ENCODE measurements at regions not wholly inside any gene's neighbourhood (a gene's known extent, or its start where the extent isn't known, plus 50 kb on each side); places are given as distances from the start of the nearest gene placed in this dataset.

DNA sequence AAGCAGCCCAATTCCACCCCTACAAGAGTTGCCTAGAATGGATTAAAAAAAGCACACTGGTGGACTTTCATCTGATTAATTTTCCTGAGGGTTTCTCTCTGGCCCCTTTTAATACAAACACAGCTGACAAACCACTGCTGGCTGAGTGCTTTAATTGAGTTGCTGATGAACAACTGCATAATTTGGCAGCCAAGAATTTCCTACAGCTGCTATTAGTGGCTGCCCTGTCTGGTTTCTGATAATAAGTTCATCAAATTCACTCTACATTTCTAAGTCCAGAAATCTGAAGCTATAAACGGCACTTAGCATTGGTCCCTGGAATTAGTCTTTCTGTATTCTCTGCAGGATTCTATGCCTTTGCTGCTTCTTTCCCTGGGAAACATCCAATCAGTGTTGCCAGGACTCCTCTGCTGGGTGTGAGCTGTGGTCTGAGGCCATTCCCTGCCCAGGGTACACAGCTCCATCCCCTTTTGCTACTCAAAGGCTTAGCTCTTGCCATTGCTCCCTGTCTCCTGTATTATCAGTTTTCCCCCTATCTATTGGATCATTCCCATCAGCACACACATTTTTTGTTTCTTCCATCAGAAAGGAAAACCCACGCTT lies 110.6 kb downstream of the LSM5 start:
- H3K9me3 Mint-ChIP-seq = no peaks in the 10 kb centered on the region
- H3K27ac Mint-ChIP-seq = no peak overlapping the region
- H3K4me1 Mint-ChIP-seq = no peaks in the 10 kb centered on the region
- no peaks in the 10 kb centered on the region for H3K36me3 Mint-ChIP-seq
- no peak for TF ChIP-seq CTCF (IDR thresholded peaks at IDR 0.05; ENCODE audit: unreplicated experiment)
- H3K27me3 Mint-ChIP-seq (ENCODE audit: low read depth) = peaks cover 57% of the 10 kb centered on the region
- DNase-seq (ENCODE audit: low spot score in 2 of 2, unreplicated experiment in 2 of 2) = no peak
- no peak overlapping the region for H3K4me3 Mint-ChIP-seq

DNA sequence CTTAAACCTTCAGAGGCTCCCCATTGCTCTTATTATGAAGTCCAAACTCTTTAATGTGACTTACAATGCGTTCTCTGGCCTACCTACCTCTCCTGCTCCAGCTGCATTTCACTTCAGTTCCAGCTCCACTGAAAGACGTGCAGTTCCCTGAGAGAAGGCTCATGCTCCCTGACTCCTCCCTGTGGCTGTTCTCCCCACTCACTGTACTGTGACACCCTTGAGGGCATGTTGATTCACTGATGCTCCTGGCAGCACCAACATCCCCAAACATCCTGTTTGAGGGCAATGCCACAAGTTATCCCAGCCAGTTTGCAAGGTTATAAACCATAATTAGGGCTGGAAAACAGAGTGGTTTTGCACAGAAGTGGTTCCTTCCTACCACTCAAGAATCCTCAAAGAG lies 111.2 kb downstream of the LSM5 start:
- H3K4me1 Mint-ChIP-seq = no peaks in the 10 kb centered on the region
- no peak overlapping the region for H3K4me3 Mint-ChIP-seq
- DNase-seq (ENCODE audit: low spot score in 2 of 2, unreplicated experiment in 2 of 2) = no peak
- no peak overlapping the region for H3K27ac Mint-ChIP-seq
- no peak for TF ChIP-seq CTCF (IDR thresholded peaks at IDR 0.05; ENCODE audit: unreplicated experiment)
- H3K9me3 Mint-ChIP-seq = no peaks in the 10 kb centered on the region
- peaks cover 53% of the 10 kb centered on the region for H3K27me3 Mint-ChIP-seq (ENCODE audit: low read depth)
- no peaks in the 10 kb centered on the region for H3K36me3 Mint-ChIP-seq

GRCh38 chr7:32364581-32364980 lies 125.6 kb downstream of the LSM5 start:
- H3K27ac Mint-ChIP-seq = no peak overlapping the region
- TF ChIP-seq CTCF (IDR thresholded peaks at IDR 0.05; ENCODE audit: unreplicated experiment) = no peak
- peaks cover 32% of the 10 kb centered on the region for H3K27me3 Mint-ChIP-seq (ENCODE audit: low read depth)
- peaks cover 28% of the 10 kb centered on the region for H3K9me3 Mint-ChIP-seq
- H3K36me3 Mint-ChIP-seq = no peaks in the 10 kb centered on the region
- H3K4me1 Mint-ChIP-seq = no peaks in the 10 kb centered on the region
- H3K4me3 Mint-ChIP-seq = no peak overlapping the region
- no peak for DNase-seq (ENCODE audit: low spot score in 2 of 2, unreplicated experiment in 2 of 2)

GRCh38 chr7:32360127-32360526 lies 130.1 kb downstream of the LSM5 start:
- Mint-ChIP-seq H3K27ac (no peak overlapping the region), H3K9me3 (no peaks in the 10 kb centered on the region), H3K4me3 (no peak overlapping the region), H3K36me3 (no peaks in the 10 kb centered on the region), H3K4me1 (no peaks in the 10 kb centered on the region), H3K27me3 (ENCODE audit: low read depth) (peaks cover 37% of the 10 kb centered on the region)
- no peak for DNase-seq (ENCODE audit: low spot score in 2 of 2, unreplicated experiment in 2 of 2)
- no peak for TF ChIP-seq CTCF (IDR thresholded peaks at IDR 0.05; ENCODE audit: unreplicated experiment)

DNA sequence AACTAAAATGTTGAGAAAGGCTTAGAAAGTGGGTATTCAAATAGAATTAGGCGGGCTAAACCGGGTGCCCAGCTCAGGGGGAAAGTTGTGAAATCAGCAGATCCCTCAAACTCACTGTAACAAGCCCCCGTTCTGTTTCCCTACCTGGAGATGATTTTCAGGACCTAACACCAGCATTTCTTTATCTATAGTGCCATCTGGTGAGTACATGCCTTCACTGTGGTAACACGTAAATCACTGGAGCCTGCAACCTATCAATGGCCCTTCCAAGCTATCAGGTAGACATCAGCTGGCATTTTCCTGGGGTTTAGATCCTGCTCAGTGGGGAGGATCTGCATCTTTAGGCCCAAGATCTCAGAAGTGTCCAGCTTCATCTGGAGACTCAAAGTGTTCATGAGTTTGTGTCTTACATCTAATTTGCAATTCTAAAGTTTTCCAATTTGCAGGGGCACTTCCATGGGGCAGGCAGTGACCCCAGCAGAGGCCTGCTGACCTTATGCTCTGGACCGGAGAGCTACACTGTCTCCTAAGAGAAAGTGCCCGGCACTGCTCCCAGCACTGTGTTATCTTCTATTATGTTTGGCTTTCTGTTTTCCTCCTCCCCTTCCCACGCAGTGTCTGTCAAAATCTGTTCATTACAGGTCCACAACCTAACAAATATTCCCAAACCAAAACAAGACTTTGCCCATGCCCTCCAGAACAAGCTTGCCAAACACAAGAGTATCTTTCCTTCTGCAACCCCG lies 132.5 kb downstream of the LSM5 start:
- DNase-seq (ENCODE audit: low spot score in 2 of 2, unreplicated experiment in 2 of 2) = no peak
- Mint-ChIP-seq H3K27ac (no peak overlapping the region), H3K9me3 (no peaks in the 10 kb centered on the region), H3K4me3 (no peak overlapping the region), H3K4me1 (no peaks in the 10 kb centered on the region), H3K27me3 (ENCODE audit: low read depth) (peaks cover 33% of the 10 kb centered on the region), H3K36me3 (no peaks in the 10 kb centered on the region)
- TF ChIP-seq CTCF (IDR thresholded peaks at IDR 0.05; ENCODE audit: unreplicated experiment) = no peak

Data from mesothelial cell of epicardium (in vitro differentiated cells).